GM12878 (cell line): ENCODE measurements at regions not wholly inside any gene's neighbourhood (a gene's known extent, or its start where the extent isn't known, plus 50 kb on each side); places are given as distances from the start of the nearest gene placed in this dataset.

Experiments
- ATAC-seq: fragments of 200-7000 bp; cut with Tn5 transposase; 3 replicates; pipeline ENCODE4 v1.9.1; 2020; ENCODE audit warnings: mild to moderate bottlenecking, moderate library complexity
- BruUV-seq: library from RNA; stranded (reverse); fragments of 400-500 nt; replicated peaks from 2 replicates; lab custom pipeline; 2021; lab: Mats Ljungman, UMichigan
- CTCF ChIA-PET: fragments of 300-600 bp; sonication (Branson Sonifier 250); formaldehyde crosslinking; extraction: SDS; loops from one replicate; lab custom pipeline; 2021; ENCODE audit warnings: inconsistent platforms; lab: Yijun Ruan, JAX
- POLR2A ChIA-PET: fragments of 350-600 bp; formaldehyde crosslinking; extraction: SDS; loops from one replicate; lab custom pipeline; 2021; ENCODE audit warnings: inconsistent platforms; lab: Charles Lee
- RAD21 ChIA-PET: fragments of 300-600 bp; sonication (Branson Sonifier 250); formaldehyde crosslinking; loops from one replicate; lab custom pipeline; 2023; ENCODE audit warnings: antibody characterized with exemption; ENCODE audit not compliant: unreplicated experiment; lab: Charles Lee
- SMC1A ChIA-PET: fragments of 300-600 bp; sonication (Branson Sonifier 250); formaldehyde crosslinking; loops from one replicate; lab custom pipeline; 2023; ENCODE audit not compliant: unreplicated experiment, uncharacterized antibody; lab: Charles Lee
- DNase-seq: peaks from one replicate; pipeline ENCODE4 v3.0.0-alpha.2; 2011; ENCODE audit warnings: low read depth, low spot score
- FAIRE-seq: peaks from 3 replicates; lab custom pipeline; 2011; peaks lifted over from hg19 to GRCh38; lab: Jason Lieb, UNC
- H2AFZ ChIP-seq: 2 replicates; pipeline ENCODE4 v1.6.0; 2011; ENCODE audit warnings: low read depth, low read length, control low read depth; ENCODE audit not compliant: control insufficient read depth
- H3K27ac ChIP-seq: 2 replicates; pipeline ENCODE4 v1.5.1; 2011; ENCODE audit warnings: control low read depth; ENCODE audit not compliant: control insufficient read depth, insufficient read depth
- H3K27me3 ChIP-seq, 2 experiments: replicated peaks in 1 of 2; 2 replicates each; pipeline versions ENCODE4 v1.6.0 to v1.6.1; 2011; ENCODE audit warnings: low read length in 1 of 2; ENCODE audit not compliant: control insufficient read depth in 2 of 2, insufficient read depth in 2 of 2
- H3K36me3 ChIP-seq, 2 experiments: 2 replicates each; pipeline ENCODE4 v1.5.1; 2011; ENCODE audit warnings: low read length in 1 of 2; ENCODE audit not compliant: control insufficient read depth in 2 of 2, insufficient read depth in 2 of 2
- H3K4me1 ChIP-seq: 2 replicates; pipeline ENCODE4 v1.6.1; 2011; ENCODE audit warnings: mild to moderate bottlenecking, low read length, moderate library complexity, mixed read lengths; ENCODE audit not compliant: control insufficient read depth, insufficient read depth
- H3K4me2 ChIP-seq: 2 replicates; pipeline ENCODE4 v1.6.0; 2011; ENCODE audit warnings: control low read depth; ENCODE audit not compliant: control insufficient read depth, insufficient read depth
- H3K4me3 ChIP-seq: fragments of 200-600 bp; sonication (generic); 2 replicates; pipeline ENCODE4 v1.5.1; 2016
- H3K79me2 ChIP-seq: 2 replicates; pipeline ENCODE4 v1.6.0; 2011; ENCODE audit warnings: low read length; ENCODE audit not compliant: control insufficient read depth, insufficient read depth
- H3K9ac ChIP-seq: 2 replicates; pipeline ENCODE4 v1.8.0; 2011; ENCODE audit warnings: low read length, control low read depth, mixed read lengths; ENCODE audit not compliant: control insufficient read depth, insufficient read depth
- H3K9me3 ChIP-seq: replicated peaks from 3 replicates; pipeline ENCODE4 v1.5.1; 2011; ENCODE audit warnings: mild to moderate bottlenecking, low read length; ENCODE audit not compliant: control insufficient read depth, insufficient read depth
- H4K20me1 ChIP-seq: 2 replicates; pipeline ENCODE4 v1.6.0; 2011; ENCODE audit not compliant: control insufficient read depth, insufficient read depth
- CEBPZ ChIP-seq: fragments of 150-350 bp; IDR thresholded peaks from 2 replicates; pipeline ENCODE4 v1.6.1; 2016; ENCODE audit warnings: low read depth, low read length
- CTCF ChIP-seq, 3 experiments: IDR thresholded peaks in 2 of 3; conservative IDR thresholded peaks in 1 of 3; 2 replicates each; pipeline ENCODE4 v1.5.1; 2011; ENCODE audit warnings: low read depth in 3 of 3, low read length in 3 of 3, mild to moderate bottlenecking in 3 of 3, control low read depth in 2 of 3, moderate library complexity in 2 of 3, inconsistent platforms in 1 of 3, mixed read lengths in 1 of 3; ENCODE audit not compliant: control insufficient read depth in 2 of 3, insufficient read depth in 1 of 3; ENCODE audit errors: extremely low read depth in 1 of 3
- WGBS: methylation state at CpG from one replicate; pipeline ENCODE4 v1.1.6; 2016; ENCODE audit warnings: low lambda C conversion rate; ENCODE audit not compliant: insufficient replicate concordance, insufficient coverage; ENCODE audit errors: missing lambda C conversion rate; 5-methylcytosine and 5-hydroxymethylcytosine counted together
- in situ Hi-C: fragments of 300-500 bp; cut with MboI; formaldehyde crosslinking; loops from 9 replicates; pipeline ENCODE4 v1.14.3; 2018; ENCODE audit warnings: mixed read lengths
- intact Hi-C: fragments of 100-400 bp; cut with micrococcal nuclease; formaldehyde crosslinking; loops from one replicate; pipeline ENCODE4 v1.14.2; 2022; ENCODE audit not compliant: unreplicated experiment

- intact Hi-C loops = no loop called here
- Histone ChIP-seq H3K4me1 (no peaks in the 10 kb centered on the region), H3K9me3 (no peaks in the 10 kb centered on the region; the same call in 2 of the 3 replicates), H3K4me2 (no peak overlapping the region), H3K9ac (no peak overlapping the region), H3K27ac (no peak overlapping the region), H2AFZ (no peak overlapping the region), H3K36me3 (no peaks in the 10 kb centered on the region), H4K20me1 (no peaks in the 10 kb centered on the region), H3K79me2 (no peaks in the 10 kb centered on the region), H3K27me3 (no peaks in the 10 kb centered on the region; a peak in 1 of 4 replicates), H3K4me3 (no peak overlapping the region)
- BruUV-seq = no TSS peak
- ChIA-PET POLR2A (no interaction called here), RAD21 (no interaction called here), SMC1A (no interaction called here), CTCF (interaction anchor here (0.6 kb wide), 1 partner anchor 12 kb away, joined by 3 read pairs; no protein-coding TSS in a partner anchor)
- no peak for FAIRE-seq
- in situ Hi-C loops = no loop called here
- WGBS = 30% methylated on average over 26 of the region's 26 CpGs
- no peak for DNase-seq
- peak; percentile 48 for ATAC-seq
- 0 out of 6 replicates have a peak, but pooled peaks of 1 of the 3 experiments have one; percentile 6 for TF ChIP-seq CTCF (IDR thresholded peaks at IDR 0.05 in 2 of 3, conservative IDR thresholded peaks at IDR 0.05 in 1 of 3; ENCODE audit: control insufficient read depth in 2 of 3, extremely low read depth in 1 of 3, insufficient read depth in 1 of 3, low read depth in 3 of 3, low read length in 3 of 3)
- no peak for TF ChIP-seq CEBPZ
Measured at GRCh38 chr11:70522593-70523311, 124.4 kb downstream of the CTTN start.
